Suprapubic skin (tissue), 4 donors: ENCODE measurements at regions not wholly inside any gene's neighbourhood (a gene's known extent, or its start where the extent isn't known, plus 50 kb on each side); places are given as distances from the start of the nearest gene placed in this dataset.
"Not testable (repeated sequence)": the region's sequence is repeated elsewhere in the genome, so short reads cannot be mapped to it uniquely, and the experiment has no call there.

Source experiments
- CTCF ChIP-seq, 2 donors: fragments of 200-600 bp in 1 of 2; fragments of 450-650 bp in 1 of 2; sonication (generic) in 1 of 2; IDR thresholded peaks; one replicate each; pipeline ENCODE4 v1.5.1; 2016 to 2019; ENCODE audit warnings: antibody characterized with exemption in 2 of 2, mild to moderate bottlenecking in 1 of 2, moderate library complexity in 1 of 2
- POLR2A ChIP-seq, 2 donors: fragments of 450-650 bp; IDR thresholded peaks; one replicate each; pipeline ENCODE4 v1.6.1; 2017; ENCODE audit warnings: antibody characterized with exemption in 2 of 2, mild to moderate bottlenecking in 2 of 2, moderate library complexity in 2 of 2
- POLR2AphosphoS5 ChIP-seq, 3 donors: sonication (generic); formaldehyde crosslinking; IDR thresholded peaks; one replicate each; pipeline ENCODE4 v1.6.1; 2017; ENCODE audit warnings: antibody characterized with exemption in 3 of 3

DNA sequence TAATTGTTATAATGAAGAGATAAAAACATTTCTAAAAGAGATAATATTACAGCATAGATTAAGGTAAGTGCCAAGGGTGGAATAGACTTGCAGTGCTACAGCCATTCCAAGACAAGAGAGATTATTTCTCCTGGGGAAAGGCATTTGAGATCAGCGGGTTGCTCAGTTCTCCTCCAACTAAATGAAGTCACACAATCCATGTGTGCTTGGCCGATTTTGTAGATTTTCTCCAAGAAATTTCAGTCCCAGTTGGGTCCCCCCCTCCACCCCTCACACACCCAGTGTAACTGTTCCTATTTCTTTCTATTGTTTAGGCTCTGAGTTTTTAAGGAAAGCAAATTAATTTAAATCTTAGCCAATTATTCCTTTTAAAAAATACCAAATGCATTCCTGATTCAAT lies 315.1 kb downstream of the GOLGA6L6 start:
- TF ChIP-seq CTCF, POLR2A, POLR2AphosphoS5 (IDR thresholded peaks at IDR 0.05): not testable (repeated sequence)
